GM23338 (cell line): ENCODE measurements at regions not wholly inside any gene's neighbourhood (a gene's known extent, or its start where the extent isn't known, plus 50 kb on each side); places are given as distances from the start of the nearest gene placed in this dataset.

Source experiments
- CREB1 ChIP-seq: fragments of 250-450 bp; sonication (Bioruptor Pico); IDR thresholded peaks from 2 replicates; pipeline ENCODE4 v1.5.0; 2020; ENCODE audit warnings: low read depth, mild to moderate bottlenecking, moderate library complexity
- CTCF ChIP-seq, 2 experiments: fragments of 200-600 bp in 1 of 2; sonication (generic) in 1 of 2; conservative IDR thresholded peaks; 2 replicates each; pipeline versions ENCODE4 v1.5.1 to v1.6.1; 2016 to 2017; ENCODE audit warnings: antibody characterized with exemption in 2 of 2, low read depth in 2 of 2, mild to moderate bottlenecking in 2 of 2, moderate library complexity in 1 of 2
- ETS1 ChIP-seq: IDR thresholded peaks from 2 replicates; pipeline ENCODE4 v1.6.1; 2016; ENCODE audit warnings: antibody characterized with exemption
- EZH2 ChIP-seq: fragments of 200-600 bp; sonication (generic); IDR thresholded peaks from one replicate; pipeline ENCODE4 v1.8.0; 2017; ENCODE audit warnings: antibody characterized with exemption, mild to moderate bottlenecking, low read depth; ENCODE audit not compliant: unreplicated experiment
- EZH2phosphoT487 ChIP-seq: fragments of 200-600 bp; sonication (generic); IDR thresholded peaks from one replicate; pipeline ENCODE4 v1.8.1; 2018; ENCODE audit warnings: antibody characterized with exemption; ENCODE audit not compliant: unreplicated experiment
- JUNB ChIP-seq: IDR thresholded peaks from one replicate; pipeline ENCODE4 v1.6.1; 2016; ENCODE audit warnings: antibody characterized with exemption; ENCODE audit not compliant: unreplicated experiment
- NANOG ChIP-seq: IDR thresholded peaks from 2 replicates; pipeline ENCODE4 v1.6.1; 2016; ENCODE audit warnings: antibody characterized with exemption, borderline replicate concordance
- POLR2AphosphoS5 ChIP-seq: IDR thresholded peaks from 2 replicates; pipeline ENCODE4 v1.6.1; 2016; ENCODE audit warnings: antibody characterized with exemption, low read depth
- REST ChIP-seq: IDR thresholded peaks from one replicate; pipeline ENCODE4 v1.6.1; 2018; ENCODE audit warnings: antibody characterized with exemption; ENCODE audit not compliant: unreplicated experiment
- STAT1 ChIP-seq: IDR thresholded peaks from one replicate; pipeline ENCODE4 v1.6.1; 2016; ENCODE audit warnings: antibody characterized with exemption; ENCODE audit not compliant: unreplicated experiment
- ZNF114 ChIP-seq: fragments of 250-450 bp; sonication (Bioruptor Pico); IDR thresholded peaks from 2 replicates; pipeline ENCODE4 v1.5.0; 2020; ENCODE audit warnings: mild to moderate bottlenecking, moderate library complexity
- ZNF331 ChIP-seq: fragments of 250-450 bp; sonication (Bioruptor Pico); IDR thresholded peaks from 2 replicates; pipeline ENCODE4 v1.5.0; 2020; ENCODE audit warnings: low read depth, mild to moderate bottlenecking, moderate library complexity
- ZNF462 ChIP-seq: fragments of 250-450 bp; sonication (Bioruptor Pico); IDR thresholded peaks from 2 replicates; pipeline ENCODE4 v1.5.0; 2020; ENCODE audit warnings: mild to moderate bottlenecking, moderate library complexity

- TF ChIP-seq EZH2, result no peak
- no peak for TF ChIP-seq CTCF (conservative IDR thresholded peaks at IDR 0.05; ENCODE audit: low read depth in 2 of 2)
- TF ChIP-seq JUNB, result no peak
- TF ChIP-seq CREB1, result no peak
- TF ChIP-seq REST, result no peak
- no peak for TF ChIP-seq EZH2phosphoT487
- no peak for TF ChIP-seq POLR2AphosphoS5
- TF ChIP-seq NANOG, result no peak
- no peak for TF ChIP-seq STAT1
- no peak for TF ChIP-seq ZNF462 (CRISPR knock-in tag)
- no peak for TF ChIP-seq ZNF331 (CRISPR knock-in tag)
- TF ChIP-seq ETS1, result no peak
- TF ChIP-seq ZNF114 (CRISPR knock-in tag), result no peak
Observed at GRCh38 chr3:74033381-74033780, 408.6 kb upstream of the PDZRN3 start.
